Activated naive CD4-positive, alpha-beta T cell treated with anti-CD3 and anti-CD28 coated beads, Interleukin-2, amount 50 U/mL, for 72 hours (primary cell): ENCODE measurements at regions not wholly inside any gene's neighbourhood (a gene's known extent, or its start where the extent isn't known, plus 50 kb on each side); places are given as distances from the start of the nearest gene placed in this dataset.

Source experiments
- ATAC-seq, 2 donors: fragments of 150-1000 bp; cut with Tn5 transposase; 2 replicates each; pipeline ENCODE4 v1.10.0; 2021; ENCODE audit warnings: mild to moderate bottlenecking in 2 of 2, moderate library complexity in 2 of 2
- DNase-seq, 2 donors: peaks; one replicate each; pipeline ENCODE4 v3.0.0; 2021 to 2022; ENCODE audit warnings: low spot score in 2 of 2
- H3K27ac Mint-ChIP-seq, 2 donors: one replicate each; pipeline ENCODE4 v1.8.0; 2022; ENCODE audit warnings: mild to moderate bottlenecking in 2 of 2, mixed read lengths in 2 of 2
- H3K36me3 Mint-ChIP-seq, 2 donors: one replicate each; pipeline ENCODE4 v1.8.0; 2022; ENCODE audit warnings: mixed read lengths in 2 of 2
- H3K9me3 Mint-ChIP-seq, 2 donors: one replicate each; pipeline ENCODE4 v1.8.0; 2022; ENCODE audit warnings: mixed read lengths in 2 of 2

GRCh38 chr4:179880756-179881155, 2362.4 kb upstream of the TENM3 start:
- no peak overlapping the region for H3K27ac Mint-ChIP-seq
- H3K9me3 Mint-ChIP-seq: peaks cover 16 to 18% of the 10 kb centered on the region in 2 donors

DNA sequence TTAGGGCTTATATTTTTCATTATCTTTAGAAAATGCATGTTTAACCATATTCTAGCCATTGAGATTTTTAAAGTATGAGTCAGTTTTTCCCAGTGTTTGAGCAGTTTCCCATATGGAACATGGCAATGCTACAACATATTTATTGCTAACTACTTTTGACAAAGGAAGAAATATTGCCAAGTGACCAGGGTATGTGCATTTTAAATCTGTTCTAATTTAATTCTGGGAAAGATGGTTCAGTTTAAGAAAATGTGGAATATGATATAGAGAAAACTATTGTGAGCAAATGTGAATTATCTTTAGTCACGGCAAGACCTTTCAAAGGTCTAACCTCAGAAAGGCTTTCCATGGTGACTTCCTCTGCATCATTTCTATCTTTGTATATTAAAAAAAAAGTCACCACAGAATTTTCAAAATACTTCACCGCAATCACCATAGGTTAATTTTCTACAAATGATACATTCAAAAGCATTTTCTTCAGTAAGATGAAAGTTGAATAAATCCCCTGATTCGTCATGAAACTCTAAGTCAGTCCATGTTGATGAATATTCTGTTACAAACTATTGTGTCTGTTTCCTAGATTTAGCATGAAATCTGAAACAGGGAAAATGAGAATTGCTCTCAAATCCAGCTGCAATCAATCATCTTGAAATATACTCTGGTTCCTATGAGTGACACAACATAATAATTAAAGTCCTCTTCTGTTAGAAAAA, 2349.0 kb upstream of the TENM3 start:
- no peak overlapping the region for H3K27ac Mint-ChIP-seq
- no peak for ATAC-seq
- DNase-seq: no peak
- no peaks in the 10 kb centered on the region for H3K36me3 Mint-ChIP-seq
- H3K9me3 Mint-ChIP-seq: peaks cover 11 to 18% of the 10 kb centered on the region in 2 donors

More at GRCh38 chr4:179880756-179881155, 2362.4 kb upstream of the TENM3 start:
- H3K36me3 Mint-ChIP-seq: peaks cover 0 to 4% of the 10 kb centered on the region in 2 donors
- ATAC-seq (no peak), DNase-seq (no peak)

DNA sequence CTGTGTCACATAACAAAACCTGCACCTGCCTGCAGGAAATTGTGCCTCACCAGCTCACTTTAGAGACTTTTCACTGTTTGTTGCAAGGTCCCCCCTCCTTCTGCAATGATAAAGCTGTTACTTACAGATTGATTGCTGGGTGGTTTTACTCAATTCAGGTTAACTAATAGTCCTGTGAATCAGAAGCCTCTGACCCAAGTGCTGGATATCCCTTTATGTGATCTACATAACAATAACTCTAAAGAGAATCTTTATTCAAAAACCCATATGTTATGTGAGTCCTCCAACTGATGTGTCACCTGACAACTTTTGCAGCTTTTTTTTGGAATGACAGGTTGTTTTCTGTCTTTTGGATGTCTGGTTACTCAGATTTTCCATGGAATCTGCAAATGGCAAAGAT, 2323.6 kb upstream of the TENM3 start:
- ATAC-seq: no peak
- H3K27ac Mint-ChIP-seq: no peak overlapping the region
- H3K9me3 Mint-ChIP-seq: peaks cover 9 to 10% of the 10 kb centered on the region in 2 donors

DNA sequence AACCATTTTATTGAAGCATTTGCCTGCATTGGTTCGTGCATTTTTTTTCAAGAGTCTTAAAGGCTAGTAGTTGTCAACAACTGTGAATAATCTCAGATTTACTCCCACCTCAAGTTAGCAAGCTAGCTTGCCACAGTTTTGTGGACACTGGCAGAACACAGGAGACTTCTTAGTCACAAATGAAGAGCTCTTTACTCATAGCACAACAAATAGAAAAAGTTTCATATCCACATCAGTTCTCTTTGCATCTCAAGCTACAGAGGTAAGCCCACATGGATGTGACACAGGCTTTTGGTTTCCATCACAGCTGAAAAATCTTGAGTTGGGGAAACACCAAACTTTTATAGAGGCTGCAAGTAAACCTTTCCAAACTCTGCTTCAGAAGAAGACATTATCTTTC, 2315.7 kb upstream of the TENM3 start:
- Mint-ChIP-seq H3K27ac (no peak overlapping the region), H3K9me3 (peaks cover 10 to 14% of the 10 kb centered on the region in 2 donors), H3K36me3 (no peaks in the 10 kb centered on the region)
- DNase-seq: no peak
- ATAC-seq: no peak

More for the DNA sequence above, 2323.6 kb upstream of the TENM3 start:
- DNase-seq: no peak
- H3K36me3 Mint-ChIP-seq: no peaks in the 10 kb centered on the region

DNA sequence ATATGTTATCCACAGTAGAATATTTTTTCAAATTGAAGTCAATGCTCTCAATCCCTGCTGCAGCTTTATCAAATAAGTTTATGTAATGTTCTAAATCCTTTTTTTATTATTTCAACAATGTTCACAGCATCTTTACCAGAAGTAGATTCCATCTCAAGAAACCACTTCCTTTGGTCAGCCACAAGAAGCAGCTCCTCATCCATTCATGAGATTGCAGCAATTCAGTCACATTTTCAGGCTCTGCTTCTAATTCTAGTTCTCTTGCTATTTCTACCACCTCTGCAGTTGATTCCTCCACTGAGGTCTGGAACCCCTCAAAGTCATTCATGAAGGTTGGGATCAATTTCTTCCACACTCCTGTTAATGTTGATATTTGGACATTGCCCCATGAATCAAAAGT, 2301.3 kb upstream of the TENM3 start:
- H3K36me3 Mint-ChIP-seq: no peaks in the 10 kb centered on the region
- DNase-seq (no peak), ATAC-seq (no peak)
- no peak overlapping the region for H3K27ac Mint-ChIP-seq
- H3K9me3 Mint-ChIP-seq: peaks cover 25 to 29% of the 10 kb centered on the region in 2 donors

- ATAC-seq (no peak), DNase-seq (no peak)
- Mint-ChIP-seq H3K36me3 (peaks cover 0 to 6% of the 10 kb centered on the region in 2 donors), H3K27ac (no peak overlapping the region), H3K9me3 (peaks cover 6 to 26% of the 10 kb centered on the region in 2 donors)
Measured at GRCh38 chr4:179976777-179977176, 2266.4 kb upstream of the TENM3 start.

DNA sequence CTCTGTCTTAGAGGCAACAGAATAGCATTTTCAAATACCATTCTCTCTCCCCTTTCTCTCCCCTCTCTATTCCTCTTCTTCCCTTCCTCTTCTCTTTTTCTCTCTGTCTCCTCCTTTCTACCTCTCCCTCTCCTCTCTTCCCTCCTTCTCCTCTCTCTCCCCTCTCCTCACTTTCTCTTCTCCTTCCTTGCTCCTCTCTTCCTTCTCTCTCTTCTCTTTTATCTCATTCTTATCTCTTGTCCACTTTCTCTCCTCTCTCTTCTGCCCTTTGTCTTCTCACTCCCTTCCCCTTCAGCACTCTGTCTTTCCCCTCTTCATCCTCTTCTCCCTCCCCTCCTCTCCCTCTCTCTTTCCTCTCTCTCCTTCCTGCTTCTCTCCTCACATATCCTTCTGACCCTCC, 2265.8 kb upstream of the TENM3 start:
- Mint-ChIP-seq H3K9me3 (peaks cover 6 to 26% of the 10 kb centered on the region in 2 donors), H3K36me3 (peaks cover 0 to 6% of the 10 kb centered on the region in 2 donors), H3K27ac (no peak overlapping the region)
- ATAC-seq (no peak), DNase-seq (no peak)

GRCh38 chr4:179981161-179981560, 2262.0 kb upstream of the TENM3 start:
- Mint-ChIP-seq H3K36me3 (peaks cover 0 to under 1% of the 10 kb centered on the region in 2 donors), H3K27ac (no peak overlapping the region), H3K9me3 (peaks cover 0 to 14% of the 10 kb centered on the region in 2 donors)
- no peak for ATAC-seq
- no peak for DNase-seq

- no peak overlapping the region for H3K27ac Mint-ChIP-seq
- no peak for ATAC-seq
- peaks cover 0 to 5% of the 10 kb centered on the region in 2 donors for H3K36me3 Mint-ChIP-seq
- H3K9me3 Mint-ChIP-seq: peaks cover 11 to 19% of the 10 kb centered on the region in 2 donors
- no peak for DNase-seq
Measured at GRCh38 chr4:179989975-179990374, 2253.2 kb upstream of the TENM3 start.

- H3K27ac Mint-ChIP-seq: no peak overlapping the region
- no peak for ATAC-seq
- no peak for DNase-seq
- H3K36me3 Mint-ChIP-seq: no peaks in the 10 kb centered on the region
- peaks cover 8 to 17% of the 10 kb centered on the region in 2 donors for H3K9me3 Mint-ChIP-seq
Measured at GRCh38 chr4:180009316-180009715, 2233.9 kb upstream of the TENM3 start.

DNA sequence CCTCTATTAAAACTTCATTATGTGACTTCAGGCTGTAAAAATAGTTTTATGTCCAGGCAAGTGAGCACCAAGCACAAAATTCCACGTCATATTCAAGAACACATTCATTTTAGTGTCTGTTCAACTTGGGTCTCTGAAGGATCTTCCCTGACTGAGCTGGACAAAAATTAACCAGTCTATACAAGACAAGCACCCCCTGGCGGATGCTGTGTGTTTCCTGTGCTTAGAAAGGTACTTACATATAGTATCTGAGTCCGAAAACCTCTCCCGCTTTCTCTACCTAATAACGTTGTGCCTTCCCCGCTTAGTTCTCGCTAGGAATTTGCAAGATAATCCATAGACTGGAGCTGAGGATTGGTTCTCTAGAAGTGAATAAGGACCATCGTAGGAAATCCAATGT, 2214.5 kb upstream of the TENM3 start:
- DNase-seq (no peak), ATAC-seq (no peak)
- Mint-ChIP-seq H3K27ac (no peak overlapping the region), H3K9me3 (peaks cover 0 to 5% of the 10 kb centered on the region in 2 donors), H3K36me3 (no peaks in the 10 kb centered on the region)

DNA sequence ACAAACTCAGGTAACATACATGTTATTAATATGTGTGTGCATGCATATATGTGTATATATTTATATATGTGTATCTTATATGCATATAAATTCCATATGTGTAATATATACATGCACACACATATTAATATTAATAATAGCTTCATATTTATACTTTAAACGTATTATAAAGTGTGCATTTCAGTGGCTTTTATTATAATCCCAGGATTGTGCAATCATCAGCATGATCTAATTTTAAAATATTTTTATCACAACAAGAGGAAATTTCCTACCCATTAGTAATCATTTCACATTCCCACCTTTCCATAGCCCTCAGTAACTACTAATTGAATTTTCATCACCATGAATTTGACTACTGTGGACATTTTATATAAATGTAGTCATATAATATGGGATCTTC, 2211.9 kb upstream of the TENM3 start:
- no peak overlapping the region for H3K27ac Mint-ChIP-seq
- no peaks in the 10 kb centered on the region for H3K36me3 Mint-ChIP-seq
- DNase-seq (no peak), ATAC-seq (no peak)
- peaks cover 0 to 11% of the 10 kb centered on the region in 2 donors for H3K9me3 Mint-ChIP-seq

DNA sequence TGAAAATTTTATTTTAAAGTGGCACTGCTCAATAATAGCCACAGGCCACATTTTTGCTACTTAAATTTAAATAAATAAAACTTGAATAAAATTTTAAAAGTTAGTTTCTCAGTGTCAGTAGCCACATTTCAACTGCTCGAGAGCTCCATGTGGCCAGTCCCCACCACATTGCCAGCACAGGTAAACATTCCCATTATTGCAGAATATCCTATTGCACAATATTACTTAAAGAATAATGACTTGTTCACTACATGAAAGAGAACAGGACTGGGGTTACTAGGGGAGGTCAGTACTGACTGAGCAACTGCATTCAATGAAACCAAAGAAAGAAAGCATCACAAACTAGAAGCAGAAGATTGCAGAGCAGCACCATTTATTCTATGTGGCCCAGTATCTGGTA, 2201.6 kb upstream of the TENM3 start:
- DNase-seq (no peak), ATAC-seq (no peak)
- H3K27ac Mint-ChIP-seq: no peak overlapping the region
- no peaks in the 10 kb centered on the region for H3K36me3 Mint-ChIP-seq
- peaks cover 5 to 6% of the 10 kb centered on the region in 2 donors for H3K9me3 Mint-ChIP-seq

DNA sequence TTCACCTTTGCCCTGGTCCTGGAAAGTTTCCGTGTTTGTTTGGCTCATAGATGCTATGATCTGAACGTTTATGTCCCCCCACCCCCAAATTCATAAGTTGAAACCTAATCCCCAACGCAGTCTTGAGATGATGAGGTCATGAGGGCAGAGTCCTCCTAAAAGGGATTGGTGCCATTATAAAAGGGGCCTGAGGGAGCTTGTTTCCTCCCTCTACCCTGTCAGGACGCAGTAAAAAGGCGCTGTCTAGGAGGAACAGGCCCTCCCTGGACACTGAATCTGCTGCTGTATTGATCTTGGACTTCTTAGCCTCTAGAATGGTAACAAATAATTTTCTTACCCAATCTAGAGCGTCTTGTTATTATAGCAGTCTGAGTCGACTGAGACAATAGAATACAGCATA, 2190.6 kb upstream of the TENM3 start:
- DNase-seq (no peak), ATAC-seq (no peak)
- peaks cover 5 to 6% of the 10 kb centered on the region in 2 donors for H3K36me3 Mint-ChIP-seq
- H3K27ac Mint-ChIP-seq: no peak overlapping the region
- no peaks in the 10 kb centered on the region for H3K9me3 Mint-ChIP-seq

- peaks cover 6 to 8% of the 10 kb centered on the region in 2 donors for H3K36me3 Mint-ChIP-seq
- ATAC-seq (no peak), DNase-seq (no peak)
- no peak overlapping the region for H3K27ac Mint-ChIP-seq
- H3K9me3 Mint-ChIP-seq: no peaks in the 10 kb centered on the region
Measured at GRCh38 chr4:180054291-180054690, 2188.9 kb upstream of the TENM3 start.

- no peak for DNase-seq
- peak overlapping the region in 1 of 2 donors; percentile 22 for H3K27ac Mint-ChIP-seq
- no peak for ATAC-seq
- H3K36me3 Mint-ChIP-seq: peaks cover 12% of the 10 kb centered on the region in 2 donors
- no peaks in the 10 kb centered on the region for H3K9me3 Mint-ChIP-seq
Measured at GRCh38 chr4:180057299-180057721, 2185.9 kb upstream of the TENM3 start.

- peak in 1 of 2 donors; percentile 13 for ATAC-seq
- no peak overlapping the region for H3K27ac Mint-ChIP-seq
- H3K9me3 Mint-ChIP-seq: no peaks in the 10 kb centered on the region
- H3K36me3 Mint-ChIP-seq: peaks cover 12% of the 10 kb centered on the region in 2 donors
- peak in 1 of 2 donors; percentile 10 for DNase-seq
Measured at GRCh38 chr4:180057891-180058671, 2185.1 kb upstream of the TENM3 start.
